MCF 10A (cell line): ENCODE measurements at regions not wholly inside any gene's neighbourhood (a gene's known extent, or its start where the extent isn't known, plus 50 kb on each side); places are given as distances from the start of the nearest gene placed in this dataset.

ENCODE experiments used
- BruUV-seq: library from RNA; stranded (reverse); fragments of 400-500 nt; replicated peaks from 2 replicates; lab custom pipeline; 2021; lab: Mats Ljungman, UMichigan
- CTCF ChIA-PET: fragments of 300-600 bp; sonication (Branson Sonifier 250); formaldehyde crosslinking; extraction: SDS; loops from one replicate; lab custom pipeline; 2021; ENCODE audit warnings: antibody characterized with exemption, inconsistent platforms; lab: Yijun Ruan, JAX
- POLR2A ChIA-PET: fragments of 300-600, 350-650 bp; sonication (Branson Sonifier 250); formaldehyde crosslinking; extraction: SDS; loops from one replicate; lab custom pipeline; 2020; ENCODE audit warnings: antibody characterized with exemption, inconsistent platforms; lab: Yijun Ruan, JAX
- DNase-seq: peaks from one replicate; pipeline ENCODE4 v3.0.0-alpha.2; 2018; ENCODE audit not compliant: unreplicated experiment
- H3K27ac Mint-ChIP-seq: one replicate; pipeline ENCODE4 v1.8.0; 2022; ENCODE audit warnings: mild to moderate bottlenecking, low read depth, mixed read lengths; ENCODE audit not compliant: unreplicated experiment
- H3K27me3 Mint-ChIP-seq: one replicate; pipeline ENCODE4 v1.8.0; 2022; ENCODE audit warnings: mixed read lengths; ENCODE audit not compliant: insufficient read depth, unreplicated experiment
- H3K36me3 Mint-ChIP-seq: one replicate; pipeline ENCODE4 v1.8.0; 2022; ENCODE audit warnings: mild to moderate bottlenecking, moderate library complexity, mixed read lengths; ENCODE audit not compliant: insufficient read depth, unreplicated experiment
- H3K4me1 Mint-ChIP-seq: one replicate; pipeline ENCODE4 v1.8.0; 2022; ENCODE audit warnings: mixed read lengths; ENCODE audit not compliant: insufficient read depth, unreplicated experiment
- H3K4me3 Mint-ChIP-seq: one replicate; pipeline ENCODE4 v1.8.0; 2022; ENCODE audit warnings: mild to moderate bottlenecking, moderate library complexity, mixed read lengths; ENCODE audit not compliant: unreplicated experiment
- H3K9me3 Mint-ChIP-seq: one replicate; pipeline ENCODE4 v1.8.0; 2022; ENCODE audit warnings: mixed read lengths; ENCODE audit not compliant: unreplicated experiment
- CTCF ChIP-seq: fragments of 200-600 bp; IDR thresholded peaks from one replicate; pipeline ENCODE4 v1.8.0; 2022; ENCODE audit warnings: antibody characterized with exemption, mild to moderate bottlenecking; ENCODE audit not compliant: unreplicated experiment
- intact Hi-C: fragments of 100-400 bp; cut with micrococcal nuclease; formaldehyde crosslinking; loops from 2 replicates; pipeline ENCODE4 v1.14.1; 2022

DNA sequence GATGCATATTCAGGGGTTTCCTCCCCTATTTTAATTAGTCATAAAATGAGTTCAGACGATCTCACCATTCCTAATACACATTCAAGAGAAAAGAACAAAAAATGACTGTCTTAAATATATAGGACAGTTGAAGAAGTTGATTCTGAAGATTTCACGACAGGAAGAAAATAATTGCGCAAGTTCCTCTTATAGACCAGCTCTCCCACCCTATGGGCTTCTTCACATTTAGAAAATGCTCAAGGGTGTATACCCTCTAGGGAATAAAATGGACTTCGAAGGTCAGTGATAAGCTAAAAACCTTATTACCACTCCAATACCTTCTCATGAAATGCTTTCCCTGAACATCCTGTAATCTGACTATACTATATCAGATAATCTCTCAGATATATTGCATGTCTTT, 149.2 kb upstream of the TEX13C start:
- ChIA-PET CTCF (no interaction called here), POLR2A (no interaction called here)
- Mint-ChIP-seq H3K27me3 (no peaks in the 10 kb centered on the region), H3K4me3 (no peak overlapping the region), H3K9me3 (peaks cover 8% of the 10 kb centered on the region), H3K27ac (no peak overlapping the region), H3K4me1 (no peaks in the 10 kb centered on the region), H3K36me3 (peaks cover 6% of the 10 kb centered on the region)
- DNase-seq: no peak
- no peak for TF ChIP-seq CTCF
- intact Hi-C loops: no loop called here
- no TSS peak for BruUV-seq

GRCh38 chrX:125172531-125172930, 147.1 kb upstream of the TEX13C start:
- CTCF ChIA-PET: interaction anchor here (0.6 to 1.1 kb wide), 2 partner anchors 113 to 949 kb away, joined by 3 read pairs; no protein-coding TSS in a partner anchor
- BruUV-seq: no TSS peak

GRCh38 chrX:125175991-125176584, 143.6 kb upstream of the TEX13C start:
- POLR2A ChIA-PET: no interaction called here
- Mint-ChIP-seq H3K27ac (no peak overlapping the region), H3K36me3 (no peaks in the 10 kb centered on the region), H3K4me1 (no peaks in the 10 kb centered on the region), H3K27me3 (no peaks in the 10 kb centered on the region), H3K9me3 (peaks cover 16% of the 10 kb centered on the region), H3K4me3 (no peak overlapping the region)
- intact Hi-C loops: no loop called here
- TF ChIP-seq CTCF: no peak
- BruUV-seq: no TSS peak
- DNase-seq: no peak
- CTCF ChIA-PET: interaction anchor here (0.6 kb wide), 1 partner anchor 346 kb away, joined by 3 read pairs; no protein-coding TSS in a partner anchor

More at GRCh38 chrX:125172531-125172930, 147.1 kb upstream of the TEX13C start:
- peaks cover 6% of the 10 kb centered on the region for H3K36me3 Mint-ChIP-seq
- no peaks in the 10 kb centered on the region for H3K27me3 Mint-ChIP-seq
- POLR2A ChIA-PET: interaction anchor here (0.6 to 0.8 kb wide), 2 partner anchors 32 to 1549 kb away, joined by 3 read pairs; no protein-coding TSS in a partner anchor
- no peak for DNase-seq
- peaks cover 8% of the 10 kb centered on the region for H3K9me3 Mint-ChIP-seq
- H3K4me1 Mint-ChIP-seq: no peaks in the 10 kb centered on the region
- intact Hi-C loops: no loop called here
- no peak overlapping the region for H3K27ac Mint-ChIP-seq
- TF ChIP-seq CTCF: no peak
- H3K4me3 Mint-ChIP-seq: no peak overlapping the region

DNA sequence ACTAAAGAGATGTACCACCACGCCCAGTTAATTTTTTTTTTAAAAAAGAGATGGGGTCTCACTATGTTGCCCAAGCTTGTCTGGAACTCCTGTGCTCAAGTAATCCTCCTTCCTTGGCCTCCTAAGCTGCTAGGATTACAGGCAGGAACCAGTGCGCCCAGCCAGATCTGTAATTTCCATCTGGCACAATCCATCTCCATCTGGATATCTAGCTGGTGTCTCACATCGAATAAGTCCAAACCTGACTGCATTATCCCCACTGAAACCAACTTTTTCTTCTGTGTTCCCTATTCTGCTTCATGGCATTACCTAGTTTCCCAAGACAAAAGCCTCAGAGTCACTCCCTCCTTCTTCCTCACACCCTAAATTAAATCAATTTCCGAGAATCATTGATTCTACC, 125.8 kb upstream of the TEX13C start:
- intact Hi-C loops: no loop called here
- H3K4me3 Mint-ChIP-seq: no peak overlapping the region
- H3K27ac Mint-ChIP-seq: no peak overlapping the region
- DNase-seq: no peak
- TF ChIP-seq CTCF: no peak
- no TSS peak for BruUV-seq
- no peaks in the 10 kb centered on the region for H3K27me3 Mint-ChIP-seq
- peaks cover 21% of the 10 kb centered on the region for H3K9me3 Mint-ChIP-seq
- no peaks in the 10 kb centered on the region for H3K4me1 Mint-ChIP-seq
- ChIA-PET CTCF (interaction anchor here (0.7 kb wide), 1 partner anchor 494 kb away, joined by 3 read pairs; no protein-coding TSS in a partner anchor), POLR2A (interaction anchor here (0.9 kb wide), 1 partner anchor 10 kb away, joined by 3 read pairs; no protein-coding TSS in a partner anchor)
- no peaks in the 10 kb centered on the region for H3K36me3 Mint-ChIP-seq
